DMS53 treated with DMSO at 0.1 percent for 48 hours (cell line): ENCODE measurements at regions not wholly inside any gene's neighbourhood (a gene's known extent, or its start where the extent isn't known, plus 50 kb on each side); places are given as distances from the start of the nearest gene placed in this dataset.
"Not testable (repeated sequence)": the region's sequence is repeated elsewhere in the genome, so short reads cannot be mapped to it uniquely, and the experiment has no call there.

ENCODE experiments used
- DNase-seq: peaks from one replicate; lab custom pipeline; 2025; ENCODE audit not compliant: unreplicated experiment; lab: John Stamatoyannopoulos, UW

DNA sequence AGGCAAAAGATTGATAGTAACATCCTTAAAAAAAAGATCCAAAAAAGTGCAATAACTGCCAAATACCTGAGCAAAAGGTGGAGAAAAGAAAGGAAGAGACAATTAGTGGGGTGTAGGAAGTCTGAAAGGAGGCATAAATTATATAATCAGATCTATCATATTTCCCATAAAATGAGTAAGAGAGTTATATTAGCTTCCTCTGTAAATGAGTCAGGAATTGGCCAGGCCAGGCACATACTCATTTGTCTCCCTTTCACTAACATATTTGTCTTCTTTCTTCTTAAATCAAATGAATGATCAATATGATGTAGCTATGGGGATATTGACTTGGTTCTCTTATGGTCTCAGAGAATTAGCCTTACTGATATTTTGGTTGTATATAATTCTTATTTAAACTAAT lies 292.3 kb upstream of the CADM2 start:
- DNase-seq, result no peak

- no peak for DNase-seq
These were observed 279.6 kb upstream of the CADM2 start for GRCh38 chr3:84679211-84679610.

DNA sequence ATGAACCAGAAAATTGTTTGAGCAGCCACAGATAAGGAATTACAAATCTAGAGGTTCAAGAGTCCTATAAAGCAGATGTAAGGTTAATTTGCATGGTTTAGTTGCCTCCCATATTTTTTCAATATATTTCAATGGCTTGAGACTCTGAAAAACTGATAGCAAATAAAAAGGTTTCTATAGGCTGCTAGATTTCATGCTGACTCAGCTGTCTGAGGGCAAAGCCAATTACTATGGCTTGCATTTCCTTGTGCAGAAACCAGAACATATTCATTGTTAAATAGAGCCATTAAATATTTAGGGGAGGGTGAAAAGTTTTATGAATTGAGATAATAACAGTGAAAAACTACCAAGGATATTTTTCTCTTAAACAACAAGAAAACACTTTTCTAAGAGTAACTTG lies 278.1 kb upstream of the CADM2 start:
- no peak for DNase-seq

GRCh38 chr3:84683493-84683892 lies 275.3 kb upstream of the CADM2 start:
- DNase-seq, result no peak

DNA sequence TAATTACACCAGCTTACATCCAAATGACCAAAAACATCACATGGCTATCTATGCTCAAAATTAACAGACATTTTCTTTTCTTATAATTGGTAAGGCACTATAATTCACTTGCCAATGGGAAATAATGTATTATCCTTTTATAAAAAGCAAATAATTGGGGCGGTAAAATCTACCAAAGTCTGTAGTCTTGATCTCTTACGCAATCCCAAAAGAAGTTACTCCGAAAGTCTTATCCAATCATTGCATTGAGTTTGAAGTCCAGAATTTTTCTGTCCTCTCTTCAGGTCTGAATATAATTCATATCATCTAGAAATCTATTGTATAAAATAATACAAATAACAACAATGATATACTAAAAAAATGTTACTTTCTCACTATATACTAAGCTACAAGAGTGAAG lies 273.3 kb upstream of the CADM2 start:
- no peak for DNase-seq

DNA sequence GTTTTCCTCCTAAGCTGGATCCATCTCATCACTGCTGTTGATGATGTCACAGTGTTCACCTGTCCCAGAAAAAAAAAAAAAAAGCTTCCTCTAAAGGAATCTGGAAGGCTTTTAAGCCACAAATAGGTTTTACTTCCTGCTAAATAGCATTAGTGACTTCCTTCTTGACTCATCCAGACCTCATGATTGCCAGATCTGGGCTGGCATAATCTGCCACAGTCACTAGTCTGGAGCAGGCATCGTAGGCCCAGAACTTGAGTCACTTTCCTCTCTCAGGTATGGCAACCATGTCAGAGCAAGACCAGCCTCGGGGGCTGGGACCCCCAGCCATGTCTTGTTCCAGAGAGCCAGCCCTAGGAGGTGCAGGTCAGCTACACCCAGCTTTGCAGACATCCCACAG lies 266.5 kb upstream of the CADM2 start:
- DNase-seq, result peak; percentile 4

DNA sequence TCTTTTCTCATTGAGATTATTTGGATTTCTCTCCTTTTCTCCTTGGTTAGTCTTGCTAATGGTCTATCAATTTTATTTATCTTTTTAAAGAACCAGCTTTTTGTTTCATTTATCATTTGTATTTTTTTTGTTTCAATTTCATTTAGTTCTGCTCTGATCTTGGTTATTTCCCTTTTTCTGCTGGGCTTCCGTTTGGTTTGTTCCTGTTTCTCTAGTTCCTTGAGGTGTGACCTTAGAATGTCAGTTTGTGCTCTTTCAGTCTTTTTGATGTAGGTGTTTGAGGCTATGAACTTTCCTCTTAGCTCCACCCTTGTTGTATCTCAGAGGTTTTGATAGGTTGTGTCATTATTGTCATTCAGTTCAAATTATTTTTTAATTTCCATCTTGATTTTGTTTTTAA lies 248.5 kb upstream of the CADM2 start:
- not testable (repeated sequence) for DNase-seq

DNA sequence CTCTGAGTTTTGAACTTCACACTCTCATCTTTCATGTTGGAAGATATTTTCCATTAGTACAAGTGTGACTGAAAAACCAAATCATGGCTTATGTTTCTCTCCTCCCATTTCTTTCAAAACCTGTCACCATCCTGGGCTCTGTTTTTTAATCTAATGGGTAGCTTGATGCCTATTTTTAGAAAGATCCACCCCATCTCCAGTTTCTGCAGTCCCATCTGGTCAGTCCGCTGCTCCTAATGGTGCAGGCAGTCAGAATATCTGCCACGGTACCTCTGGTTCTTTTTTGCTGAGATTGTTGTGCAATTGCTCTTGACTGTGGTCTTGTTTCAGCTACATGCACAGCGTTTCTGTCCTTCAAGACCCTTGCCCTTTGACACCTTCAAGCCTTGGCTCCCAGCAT lies 240.9 kb upstream of the CADM2 start:
- DNase-seq, result no peak

DNA sequence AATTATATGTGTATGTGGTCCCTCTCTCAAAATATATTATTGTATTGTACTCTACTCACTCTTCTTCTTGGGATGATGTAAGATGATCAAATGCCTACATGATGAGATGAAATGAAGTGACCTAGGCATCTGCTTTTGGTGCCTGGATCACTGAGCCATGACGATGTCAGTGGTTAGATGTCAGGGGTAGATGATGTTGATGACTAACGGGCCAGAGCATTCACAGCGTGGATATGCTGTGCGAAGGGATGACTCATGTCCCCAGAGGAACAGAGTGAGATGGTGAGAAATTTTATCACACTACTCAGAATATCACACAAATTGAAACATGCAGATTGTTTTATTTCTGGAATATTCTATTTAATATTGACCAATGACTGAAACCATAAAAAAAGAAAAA lies 233.9 kb upstream of the CADM2 start:
- DNase-seq, result peak; percentile 16

DNA sequence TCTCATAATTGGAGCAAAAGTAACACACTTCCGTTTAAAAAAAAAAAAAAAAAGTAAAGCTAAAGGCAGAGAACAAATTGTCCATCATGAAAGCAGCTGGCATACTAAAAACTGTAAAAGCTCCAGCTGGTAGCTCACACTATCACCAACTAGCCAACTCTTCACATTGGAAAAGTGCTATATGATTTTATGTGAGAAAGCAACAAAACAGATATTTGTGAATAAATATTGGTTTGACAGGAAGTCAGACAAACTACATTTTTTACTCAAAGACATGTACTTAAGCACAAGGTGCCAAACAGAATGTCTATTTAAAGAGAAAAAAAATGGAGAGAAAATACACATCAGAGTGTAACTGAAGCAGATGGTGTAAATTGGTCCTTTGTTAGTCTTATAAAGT lies 231.2 kb upstream of the CADM2 start:
- DNase-seq, result no peak

- not testable (repeated sequence) for DNase-seq
These were observed 224.1 kb upstream of the CADM2 start for GRCh38 chr3:84734731-84735130.

- no peak for DNase-seq
These were observed 220.7 kb upstream of the CADM2 start for GRCh38 chr3:84738086-84738485.

GRCh38 chr3:84742915-84743425 lies 215.8 kb upstream of the CADM2 start:
- DNase-seq, result no peak

DNA sequence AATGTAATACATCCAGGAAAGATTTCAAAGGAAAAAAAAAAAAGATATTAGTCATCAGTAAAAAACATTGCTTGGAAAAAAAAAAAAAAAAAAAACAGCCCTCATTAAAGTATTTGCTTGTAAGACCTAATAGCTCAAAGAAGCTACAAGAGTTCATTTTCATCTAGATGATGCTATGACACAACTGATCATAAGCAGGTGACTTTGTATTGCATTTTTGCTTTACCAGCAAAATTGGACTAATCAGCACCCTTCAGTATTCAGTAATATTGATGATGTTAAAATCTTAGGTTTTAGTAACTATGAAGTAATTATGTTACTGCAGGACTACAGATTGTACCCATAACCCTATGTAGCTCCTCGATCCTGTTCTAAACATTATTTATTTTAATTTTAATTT lies 214.7 kb upstream of the CADM2 start:
- no peak for DNase-seq

- no peak for DNase-seq
These were observed 202.9 kb upstream of the CADM2 start for GRCh38 chr3:84755860-84756259.

DNA sequence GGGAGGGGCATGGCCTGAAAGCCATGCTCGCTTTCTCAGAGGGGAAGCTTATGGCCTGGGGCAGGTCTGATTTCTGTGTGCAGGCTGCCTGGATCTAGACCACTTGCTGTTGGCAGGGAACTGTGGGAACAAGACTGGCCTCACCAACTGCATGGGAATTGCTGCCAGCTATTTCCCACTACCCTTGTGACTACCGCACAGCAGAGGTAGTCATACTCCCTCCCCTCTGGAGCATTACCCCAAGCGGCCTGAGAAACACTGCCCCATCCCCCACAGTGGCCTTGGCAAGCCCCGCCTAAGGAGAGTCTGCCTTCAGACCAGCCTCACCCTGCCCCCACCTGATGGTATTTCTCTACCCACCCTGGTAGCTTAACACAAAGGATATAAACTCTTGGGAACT lies 199.4 kb upstream of the CADM2 start:
- no peak for DNase-seq

GRCh38 chr3:84772841-84773240 lies 185.9 kb upstream of the CADM2 start:
- peak; percentile 7 for DNase-seq

DNA sequence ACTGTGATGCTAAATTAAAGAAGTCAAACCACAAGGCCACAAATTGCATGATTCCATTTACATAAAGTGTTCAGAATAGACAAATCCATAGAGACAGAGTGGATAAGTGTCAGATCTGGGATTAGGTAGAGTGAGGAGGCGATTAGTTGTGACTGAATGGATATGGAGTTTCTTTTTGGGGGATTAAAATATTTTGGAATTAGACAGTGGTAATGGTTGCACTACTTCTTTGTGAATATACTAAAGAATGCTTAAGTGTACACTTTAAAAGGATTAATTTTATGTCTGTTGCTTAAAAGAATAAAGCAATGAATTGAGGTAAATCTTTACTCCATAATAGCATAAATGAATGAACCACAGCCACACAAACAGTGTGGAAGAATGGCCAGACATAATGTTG lies 175.5 kb upstream of the CADM2 start:
- no peak for DNase-seq

DNA sequence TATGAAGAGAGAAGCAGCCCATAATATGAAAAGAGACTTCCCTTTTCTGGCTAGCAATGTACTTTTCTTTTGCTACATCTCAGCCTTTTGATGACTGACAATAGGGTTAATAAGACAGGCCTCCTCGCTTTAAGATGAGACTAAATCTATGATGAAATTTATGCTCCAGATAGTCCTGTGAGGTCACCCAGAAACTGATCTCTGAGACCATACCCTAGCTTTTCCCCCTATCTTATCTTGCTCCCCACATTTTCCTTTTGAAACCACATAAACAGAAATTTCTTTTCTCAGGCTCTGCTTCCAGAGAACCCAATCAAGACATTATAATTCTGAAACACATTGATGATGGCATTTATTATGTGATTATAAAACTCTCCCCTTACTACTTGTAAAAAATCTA lies 168.8 kb upstream of the CADM2 start:
- DNase-seq, result no peak

DNA sequence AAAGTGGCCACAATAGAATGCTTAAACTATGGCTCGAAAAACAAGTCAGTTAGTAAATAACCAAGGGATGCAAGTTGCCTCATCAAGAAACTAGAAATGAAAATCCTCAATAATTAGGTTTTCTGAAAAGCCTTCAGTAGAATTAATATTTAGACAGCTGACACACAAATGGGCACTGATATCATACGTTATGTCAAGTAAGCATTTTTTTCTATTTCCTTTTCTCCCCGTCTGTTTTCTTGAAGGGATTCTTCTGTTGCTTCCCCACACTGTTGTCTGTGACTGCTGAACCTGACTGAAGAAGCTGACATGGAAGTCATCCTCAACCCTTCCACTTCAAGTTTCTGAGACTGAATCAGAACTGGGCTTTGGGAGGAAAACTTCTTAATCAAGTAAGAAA lies 151.8 kb upstream of the CADM2 start:
- no peak for DNase-seq

GRCh38 chr3:84820126-84820525 lies 138.7 kb upstream of the CADM2 start:
- no peak for DNase-seq

GRCh38 chr3:84820906-84821305 lies 137.9 kb upstream of the CADM2 start:
- DNase-seq, result no peak

GRCh38 chr3:84825817-84826216 lies 133.0 kb upstream of the CADM2 start:
- DNase-seq, result no peak

DNA sequence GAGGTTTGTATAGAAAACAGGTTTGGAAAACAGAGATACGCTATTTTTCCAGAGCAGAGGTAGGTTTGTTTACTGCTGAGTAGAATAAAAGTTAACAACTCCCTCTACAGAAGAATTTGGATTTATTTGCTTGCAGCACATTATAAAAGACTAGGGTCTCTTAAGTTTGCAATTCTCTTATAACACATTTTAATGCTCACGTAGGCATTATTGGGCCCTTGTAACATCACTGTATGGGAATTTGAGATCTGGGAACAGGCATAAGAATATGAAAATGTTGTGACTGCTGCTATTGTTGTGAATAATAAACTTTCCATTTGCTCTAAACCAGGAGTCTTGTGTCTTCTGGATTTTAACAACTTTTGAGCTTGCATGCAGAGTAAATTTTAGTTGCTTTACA lies 128.3 kb upstream of the CADM2 start:
- no peak for DNase-seq
